ENCODE measurements at regions not wholly inside any gene's neighbourhood (a gene's known extent, or its start where the extent isn't known, plus 50 kb on each side); places are given as distances from the start of the nearest gene placed in this dataset.

GRCh38 chr3:17885986-17886385, 143.6 kb upstream of the TBC1D5 start:
- TF ChIP-seq HDAC2 (IDR thresholded peaks at IDR 0.05) = no peak
- TF ChIP-seq CTCF (IDR thresholded peaks at IDR 0.05) = no peak

Measured in A549 (cell line).